ENCODE measurements at regions not wholly inside any gene's neighbourhood (a gene's known extent, or its start where the extent isn't known, plus 50 kb on each side); places are given as distances from the start of the nearest gene placed in this dataset.

DNA sequence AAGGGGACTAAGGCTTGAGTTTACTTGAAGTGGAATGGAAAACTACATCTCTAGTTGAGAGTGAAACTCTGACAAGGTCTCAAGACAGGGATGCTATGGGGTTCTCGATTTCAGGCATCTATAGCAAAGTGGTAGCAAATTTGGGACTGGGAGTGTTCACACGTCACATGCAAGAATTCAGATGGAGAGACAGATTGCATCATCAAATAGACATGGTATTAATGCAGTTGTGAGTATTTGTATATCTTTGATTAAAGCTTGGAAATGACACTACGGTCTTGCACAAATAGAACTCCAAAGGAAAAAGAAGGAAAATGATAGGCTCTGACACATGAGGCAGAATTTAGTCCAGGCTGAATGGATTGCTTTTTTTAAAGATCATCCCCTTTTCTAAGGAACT, 1061.6 kb upstream of the FANCL start:
- Histone ChIP-seq H3K79me1 (ENCODE audit: low read depth, low read length) (no peaks in the 10 kb centered on the region), H3K4me1 (replicated peaks in 1 of 4; ENCODE audit: control insufficient read depth in 3 of 4, insufficient read depth in 4 of 4, low read length in 3 of 4) (peaks cover 0 to 5% (median 0%) of the 10 kb centered on the region in 4 experiments; a peak in 3 of 7 replicates), H3K36me3 (ENCODE audit: control insufficient read depth in 2 of 4, insufficient read depth in 4 of 4, low read length in 3 of 4) (no peaks in the 10 kb centered on the region), H3K4me3 (ENCODE audit: extremely low read depth in 1 of 4, insufficient read depth in 2 of 4, low read depth in 3 of 4, low read length in 4 of 4) (no peak overlapping the region), H3K23ac (ENCODE audit: insufficient read length) (no peak overlapping the region), H2BK15ac (ENCODE audit: low read length) (no peak overlapping the region), H3K79me2 (ENCODE audit: control insufficient read depth in 1 of 2, insufficient read depth in 2 of 2, low read length in 2 of 2) (no peaks in the 10 kb centered on the region), H3K9me3 (ENCODE audit: insufficient read depth in 2 of 2, low read depth in 1 of 2, low read length in 1 of 2) (no peaks in the 10 kb centered on the region), H3K23me2 (ENCODE audit: low read depth, low read length) (no peaks in the 10 kb centered on the region), H4K91ac (replicated peaks; ENCODE audit: insufficient read length, low read length) (no peak overlapping the region), H3K9ac (replicated peaks in 1 of 4; ENCODE audit: extremely low read depth in 1 of 4, low read depth in 3 of 4, low read length in 3 of 4) (no peak overlapping the region), H2BK12ac (ENCODE audit: low read depth, low read length) (no peak overlapping the region), H4K20me1 (replicated peaks in 1 of 2; ENCODE audit: control insufficient read depth in 1 of 2, insufficient read depth in 2 of 2, low read length in 2 of 2) (no peaks in the 10 kb centered on the region), H3K14ac (ENCODE audit: insufficient read length) (no peak overlapping the region), H3K27me3 (replicated peaks in 1 of 4; ENCODE audit: control insufficient read depth in 3 of 4, extremely low read depth in 1 of 4, insufficient read depth in 3 of 4, low read length in 3 of 4) (no peaks in the 10 kb centered on the region), H4K5ac (ENCODE audit: insufficient read length, low read depth, low read length) (no peak overlapping the region), H3K4ac (replicated peaks; ENCODE audit: insufficient read length, low read depth, low read length) (no peak overlapping the region), H2AFZ (ENCODE audit: low read length) (no peak overlapping the region), H2BK20ac (ENCODE audit: low read length) (no peak overlapping the region), H3K4me2 (ENCODE audit: insufficient read depth in 1 of 2, low read depth in 2 of 2, low read length in 2 of 2) (no peak overlapping the region), H3K56ac (replicated peaks; ENCODE audit: insufficient read length, low read depth, low read length) (no peak overlapping the region), H3K18ac (ENCODE audit: extremely low read depth, low read length) (no peak overlapping the region), H3K27ac (ENCODE audit: low read depth, low read length) (no peak overlapping the region), H2BK120ac (replicated peaks; ENCODE audit: low read depth, low read length) (no peak overlapping the region), H2AK5ac (ENCODE audit: low read depth, low read length) (no peak overlapping the region), H4K8ac (ENCODE audit: extremely low read depth, insufficient read depth, low read length) (no peak overlapping the region), H2BK5ac (ENCODE audit: low read depth, low read length) (no peak overlapping the region)
- FAIRE-seq (no peak), DNase-seq (ENCODE audit: low read depth in 1 of 2, low spot score in 2 of 2) (no peak)
- ChIA-PET POLR2A (ENCODE audit: partially characterized antibody) (no interaction called here), CTCF (ENCODE audit: partially characterized antibody) (interaction anchor here (0.8 to 2.7 kb wide), 7 partner anchors 9 to 282 kb away, joined by 3 to 14 read pairs (median 4); no protein-coding TSS in a partner anchor)
- 92% methylated on average over 3 of the region's 3 CpGs; no CpG with 5 or more reads in 1 of the 2 experiments for WGBS, 2 experiments (ENCODE audit: extremely low coverage in 1 of 2, insufficient coverage in 1 of 2, insufficient read length in 1 of 2, insufficient replicate concordance in 2 of 2, low coverage in 1 of 2, low lambda C conversion rate in 2 of 2, missing lambda C conversion rate in 1 of 2)
- TF ChIP-seq CTCF (IDR thresholded peaks at IDR 0.05; ENCODE audit: control extremely low read depth in 1 of 3, insufficient read depth in 1 of 3, low read depth in 1 of 3, low read length in 3 of 3) (no peak), GTF2F1 (IDR thresholded peaks at IDR 0.05; ENCODE audit: borderline replicate concordance, low read depth, low read length) (no peak), RBBP5 (IDR thresholded peaks at IDR 0.05; ENCODE audit: borderline replicate concordance, low read depth, low read length) (no peak), JUN (IDR thresholded peaks at IDR 0.05; ENCODE audit: low read depth, low read length) (no peak), POLR2A (IDR thresholded peaks at IDR 0.05; ENCODE audit: control extremely low read depth in 1 of 2, low read depth in 2 of 2, low read length in 2 of 2) (no peak), HDAC2 (IDR thresholded peaks at IDR 0.05; ENCODE audit: borderline replicate concordance in 1 of 2, low read depth in 2 of 2, low read length in 2 of 2) (no peak)
